Mesendoderm (in vitro differentiated cells): ENCODE measurements at regions not wholly inside any gene's neighbourhood (a gene's known extent, or its start where the extent isn't known, plus 50 kb on each side); places are given as distances from the start of the nearest gene placed in this dataset.

Source experiments
- DNase-seq: peaks from one replicate; pipeline ENCODE4 v3.0.0; 2013
- H2AK5ac ChIP-seq: 2 replicates; pipeline ENCODE4 v1.6.1; 2013; ENCODE audit warnings: low read length, inconsistent platforms
- H2BK120ac ChIP-seq: 2 replicates; pipeline ENCODE4 v1.6.1; 2013; ENCODE audit warnings: low read depth, mild to moderate bottlenecking, low read length, moderate library complexity, mixed read lengths
- H2BK15ac ChIP-seq: replicated peaks from 2 replicates; pipeline ENCODE4 v1.6.1; 2013; ENCODE audit warnings: low read depth, mild to moderate bottlenecking, moderate library complexity
- H2BK5ac ChIP-seq: 2 replicates; pipeline ENCODE4 v1.6.1; 2013; ENCODE audit warnings: low read length, inconsistent platforms
- H3K18ac ChIP-seq: 2 replicates; pipeline ENCODE4 v1.6.1; 2013; ENCODE audit warnings: mild to moderate bottlenecking, low read length, mixed read lengths
- H3K23ac ChIP-seq: one replicate; pipeline ENCODE4 v1.6.1; 2013; ENCODE audit warnings: low read length
- H3K27ac ChIP-seq: 2 replicates; pipeline ENCODE4 v1.5.1; 2013; ENCODE audit warnings: low read depth, mild to moderate bottlenecking, inconsistent platforms, low read length, moderate library complexity
- H3K27me3 ChIP-seq: 2 replicates; pipeline ENCODE4 v1.6.1; 2013; ENCODE audit warnings: low read length, control low read depth, mild to moderate bottlenecking, inconsistent platforms; ENCODE audit not compliant: insufficient read depth, poor library complexity
- H3K36me3 ChIP-seq: 2 replicates; pipeline ENCODE4 v1.6.1; 2013; ENCODE audit warnings: low read length, inconsistent platforms; ENCODE audit not compliant: control insufficient read depth, insufficient read depth
- H3K4ac ChIP-seq: one replicate; pipeline ENCODE4 v1.6.1; 2013; ENCODE audit warnings: low read depth, mild to moderate bottlenecking, low read length, moderate library complexity
- H3K4me1 ChIP-seq: 2 replicates; pipeline ENCODE4 v1.6.1; 2013; ENCODE audit warnings: low read depth, low read length, inconsistent platforms; ENCODE audit not compliant: control insufficient read depth
- H3K4me2 ChIP-seq: 2 replicates; pipeline ENCODE4 v1.6.1; 2013; ENCODE audit warnings: low read length
- H3K4me3 ChIP-seq: 2 replicates; pipeline ENCODE4 v1.5.1; 2013; ENCODE audit warnings: mild to moderate bottlenecking, low read length
- H3K56ac ChIP-seq: one replicate; pipeline ENCODE4 v1.6.1; 2013; ENCODE audit warnings: low read length
- H3K79me1 ChIP-seq: 2 replicates; pipeline ENCODE4 v1.6.1; 2013; ENCODE audit warnings: low read length, inconsistent platforms
- H3K79me2 ChIP-seq: 2 replicates; pipeline ENCODE4 v1.6.1; 2013; ENCODE audit warnings: mild to moderate bottlenecking, low read length; ENCODE audit not compliant: control insufficient read depth, insufficient read depth
- H3K9ac ChIP-seq: 2 replicates; pipeline ENCODE4 v1.6.1; 2013; ENCODE audit warnings: low read length, inconsistent platforms
- H4K5ac ChIP-seq: one replicate; pipeline ENCODE4 v1.6.1; 2013; ENCODE audit warnings: low read length
- H4K8ac ChIP-seq: one replicate; pipeline ENCODE4 v1.6.1; 2013; ENCODE audit warnings: low read depth, mild to moderate bottlenecking, control low read depth, low read length, moderate library complexity
- WGBS: extraction: QIAGEN DNeasy Blood & Tissue Kit; methylation state at CpG from one replicate; pipeline ENCODE4 v1.1.7; 2013; ENCODE audit warnings: low lambda C conversion rate, missing lambda C conversion rate; ENCODE audit not compliant: insufficient coverage; ENCODE audit errors: extremely low coverage; 5-methylcytosine and 5-hydroxymethylcytosine counted together

DNA sequence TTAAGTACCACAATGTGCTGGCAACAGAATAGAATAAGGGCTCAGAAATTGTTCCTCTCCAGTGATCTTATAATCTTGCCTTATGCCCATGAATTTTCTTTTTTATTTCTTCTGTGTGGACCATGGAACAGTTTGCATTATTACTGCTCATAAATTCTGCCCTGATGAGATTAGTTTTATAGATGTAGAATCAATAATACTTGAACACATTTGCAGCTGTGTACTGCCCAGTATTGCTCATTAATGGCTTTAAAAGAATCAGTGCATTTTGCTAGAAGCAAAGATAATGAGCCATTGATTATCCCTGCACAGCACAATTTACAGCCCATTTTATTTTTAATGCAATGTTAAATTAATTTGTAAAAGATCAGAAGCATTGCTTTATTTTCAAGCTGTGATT lies 172.3 kb upstream of the STXBP6 start:
- DNase-seq, result no peak
- H3K79me1 ChIP-seq, result no peaks in the 10 kb centered on the region
- no peak overlapping the region for H3K4me2 ChIP-seq
- no peak overlapping the region for H2BK15ac ChIP-seq
- H4K5ac ChIP-seq, result no peak overlapping the region
- H3K27ac ChIP-seq, result no peak overlapping the region
- no peak overlapping the region for H2AK5ac ChIP-seq
- H4K8ac ChIP-seq, result no peak overlapping the region
- no peaks in the 10 kb centered on the region for H3K79me2 ChIP-seq
- no peak overlapping the region for H3K23ac ChIP-seq
- H3K4me3 ChIP-seq, result no peak overlapping the region
- no peaks in the 10 kb centered on the region for H3K36me3 ChIP-seq
- no peak overlapping the region for H3K4ac ChIP-seq
- no peaks in the 10 kb centered on the region for H3K4me1 ChIP-seq
- no peak overlapping the region for H3K9ac ChIP-seq
- no peaks in the 10 kb centered on the region for H3K27me3 ChIP-seq
- H3K56ac ChIP-seq, result no peak overlapping the region
- no peak overlapping the region for H2BK120ac ChIP-seq
- H3K18ac ChIP-seq, result no peak overlapping the region
- H2BK5ac ChIP-seq, result no peak overlapping the region

DNA sequence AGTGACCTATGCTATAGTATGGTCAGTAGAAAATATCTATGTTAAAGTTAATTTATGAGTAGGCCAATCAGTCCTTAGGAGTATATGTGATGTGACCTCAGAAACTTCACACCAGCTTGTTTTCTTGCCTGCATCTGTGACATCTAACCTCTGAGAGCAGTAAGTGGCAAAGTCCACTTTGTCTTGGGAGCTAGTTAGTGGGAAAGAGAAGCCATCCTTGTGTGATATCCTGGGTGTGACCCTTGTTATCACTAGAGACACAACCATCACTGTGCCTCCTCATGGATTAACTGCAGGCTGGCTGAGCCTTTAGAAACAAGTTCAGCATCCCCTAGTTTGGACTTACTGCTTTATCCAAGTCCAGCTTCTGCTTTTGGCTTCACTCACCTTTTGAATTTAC lies 170.6 kb upstream of the STXBP6 start:
- Histone ChIP-seq H3K36me3 (no peaks in the 10 kb centered on the region), H3K4ac (no peak overlapping the region), H2BK15ac (no peak overlapping the region), H2AK5ac (no peak overlapping the region), H3K4me1 (no peaks in the 10 kb centered on the region), H3K79me2 (no peaks in the 10 kb centered on the region), H3K79me1 (no peaks in the 10 kb centered on the region), H2BK5ac (no peak overlapping the region), H3K4me3 (no peak overlapping the region), H3K18ac (no peak overlapping the region), H2BK120ac (no peak overlapping the region), H3K9ac (no peak overlapping the region), H3K4me2 (no peak overlapping the region), H3K27me3 (no peaks in the 10 kb centered on the region), H3K56ac (no peak overlapping the region), H4K8ac (no peak overlapping the region), H3K27ac (no peak overlapping the region), H3K23ac (no peak overlapping the region), H4K5ac (no peak overlapping the region)
- DNase-seq, result no peak

DNA sequence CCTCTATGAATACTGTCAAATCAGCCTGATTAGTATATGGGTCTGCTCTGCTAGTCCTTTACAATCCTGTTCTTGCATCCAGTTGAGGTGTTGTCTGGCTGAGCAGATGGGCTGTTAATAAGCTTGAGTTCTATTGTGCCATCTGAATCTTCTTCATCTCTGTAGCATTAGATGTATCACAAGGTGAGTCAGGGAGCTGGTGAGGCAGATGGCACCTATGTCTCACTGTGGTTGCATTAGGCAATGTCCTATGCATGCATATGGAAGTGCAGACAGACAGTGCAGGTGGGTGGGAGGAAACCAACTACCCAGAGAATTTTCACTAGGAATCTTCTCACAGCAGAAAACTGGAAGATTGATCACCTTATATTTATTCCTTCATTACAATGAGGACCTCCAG lies 165.7 kb upstream of the STXBP6 start:
- no peak overlapping the region for H3K4me3 ChIP-seq
- no peak overlapping the region for H3K9ac ChIP-seq
- H2BK120ac ChIP-seq, result no peak overlapping the region
- no peak overlapping the region for H3K4me2 ChIP-seq
- no peaks in the 10 kb centered on the region for H3K36me3 ChIP-seq
- H2AK5ac ChIP-seq, result no peak overlapping the region
- H3K4me1 ChIP-seq, result no peaks in the 10 kb centered on the region
- H2BK5ac ChIP-seq, result no peak overlapping the region
- H3K4ac ChIP-seq, result no peak overlapping the region
- no peak overlapping the region for H3K23ac ChIP-seq
- H2BK15ac ChIP-seq, result no peak overlapping the region
- no peak overlapping the region for H3K56ac ChIP-seq
- no peak overlapping the region for H3K18ac ChIP-seq
- H3K79me1 ChIP-seq, result no peaks in the 10 kb centered on the region
- no peak overlapping the region for H4K8ac ChIP-seq
- no peak overlapping the region for H4K5ac ChIP-seq
- H3K27ac ChIP-seq, result no peak overlapping the region
- no peaks in the 10 kb centered on the region for H3K79me2 ChIP-seq
- no peak for DNase-seq
- no peaks in the 10 kb centered on the region for H3K27me3 ChIP-seq

DNA sequence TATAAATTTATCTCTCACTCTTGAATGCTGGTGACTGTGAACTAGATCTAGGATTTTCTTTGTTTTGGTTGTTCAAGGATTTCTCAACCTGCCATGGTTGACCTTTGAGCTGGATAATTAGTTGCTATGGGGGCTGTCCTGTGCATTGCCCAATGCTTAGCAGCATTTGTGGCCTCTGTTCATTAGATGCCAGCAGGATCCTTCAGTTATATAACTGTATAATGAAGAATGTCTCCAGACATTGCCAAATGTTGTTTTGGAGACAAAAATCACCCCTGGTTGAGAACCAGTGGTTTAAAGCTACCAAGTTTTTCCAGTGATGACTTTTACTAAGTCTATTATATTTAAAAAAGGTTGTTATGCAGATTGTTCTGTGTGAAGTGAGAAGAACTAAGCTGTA lies 147.9 kb upstream of the STXBP6 start:
- Histone ChIP-seq H3K9ac (no peak overlapping the region), H3K4me1 (no peaks in the 10 kb centered on the region), H4K5ac (no peak overlapping the region), H2BK5ac (no peak overlapping the region), H2AK5ac (no peak overlapping the region), H3K23ac (no peak overlapping the region), H3K27ac (no peak overlapping the region), H3K36me3 (no peaks in the 10 kb centered on the region), H2BK15ac (no peak overlapping the region), H3K4ac (no peak overlapping the region), H3K4me3 (no peak overlapping the region), H3K27me3 (no peaks in the 10 kb centered on the region), H2BK120ac (no peak overlapping the region), H3K79me1 (no peaks in the 10 kb centered on the region), H4K8ac (no peak overlapping the region), H3K18ac (no peak overlapping the region), H3K79me2 (no peaks in the 10 kb centered on the region), H3K4me2 (no peak overlapping the region), H3K56ac (no peak overlapping the region)
- no peak for DNase-seq

DNA sequence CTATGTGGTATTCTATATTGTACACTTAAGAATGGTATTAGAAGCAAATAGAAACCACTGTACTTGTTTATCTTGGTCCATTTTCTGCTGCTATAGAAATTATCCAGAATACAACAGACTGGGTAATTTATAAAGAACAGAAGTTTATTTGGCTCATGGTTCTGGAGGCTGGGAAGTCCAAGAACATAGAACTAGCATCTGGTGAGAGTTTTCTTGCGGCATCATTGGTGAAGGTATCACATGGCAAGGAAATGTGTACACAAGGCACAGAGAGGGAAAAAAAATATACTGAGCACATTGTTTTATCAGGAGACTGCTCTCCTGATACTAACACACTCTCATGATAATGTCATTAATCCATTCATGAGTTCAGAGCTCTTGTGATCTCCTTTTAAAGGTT lies 130.3 kb upstream of the STXBP6 start:
- Histone ChIP-seq H2BK15ac (no peak overlapping the region), H3K36me3 (no peaks in the 10 kb centered on the region), H3K56ac (no peak overlapping the region), H3K18ac (no peak overlapping the region), H2AK5ac (no peak overlapping the region), H3K27me3 (no peaks in the 10 kb centered on the region), H3K4me3 (no peak overlapping the region), H3K4me1 (no peaks in the 10 kb centered on the region), H2BK5ac (no peak overlapping the region), H3K9ac (no peak overlapping the region), H4K5ac (no peak overlapping the region), H3K4ac (no peak overlapping the region), H3K79me1 (no peaks in the 10 kb centered on the region), H2BK120ac (no peak overlapping the region), H3K79me2 (no peaks in the 10 kb centered on the region), H4K8ac (no peak overlapping the region), H3K23ac (no peak overlapping the region), H3K27ac (no peak overlapping the region), H3K4me2 (no peak overlapping the region)
- DNase-seq, result no peak
- no CpG with 5 or more reads among the region's 1 CpG for WGBS

DNA sequence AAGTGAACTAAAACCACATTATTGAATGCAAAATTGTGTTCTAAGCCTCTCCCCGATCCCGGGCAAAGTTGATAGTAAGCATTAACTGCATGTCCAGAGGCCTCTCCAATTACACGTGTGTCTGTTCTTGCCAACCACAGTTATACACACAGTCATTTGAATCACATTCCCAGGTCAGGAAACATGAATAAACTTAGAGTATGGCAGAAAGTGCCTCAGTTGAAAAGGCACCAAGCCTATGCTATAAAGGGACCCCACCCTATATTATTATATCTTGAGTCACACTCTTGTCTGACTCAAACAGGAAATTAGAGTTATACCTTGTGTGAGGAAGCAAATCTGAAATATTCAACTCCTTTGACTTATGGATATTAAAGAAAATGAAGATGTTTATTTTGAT lies 128.3 kb upstream of the STXBP6 start:
- no CpG with 5 or more reads among the region's 3 CpGs for WGBS
- H3K9ac ChIP-seq, result no peak overlapping the region
- no peak overlapping the region for H4K8ac ChIP-seq
- H3K4me2 ChIP-seq, result no peak overlapping the region
- H3K27me3 ChIP-seq, result no peaks in the 10 kb centered on the region
- no peak overlapping the region for H3K4ac ChIP-seq
- no peaks in the 10 kb centered on the region for H3K79me1 ChIP-seq
- H2BK15ac ChIP-seq, result no peak overlapping the region
- no peak for DNase-seq
- H3K18ac ChIP-seq, result no peak overlapping the region
- no peak overlapping the region for H2BK120ac ChIP-seq
- H3K79me2 ChIP-seq, result no peaks in the 10 kb centered on the region
- no peaks in the 10 kb centered on the region for H3K4me1 ChIP-seq
- no peak overlapping the region for H3K27ac ChIP-seq
- H4K5ac ChIP-seq, result no peak overlapping the region
- no peaks in the 10 kb centered on the region for H3K36me3 ChIP-seq
- no peak overlapping the region for H3K56ac ChIP-seq
- H3K23ac ChIP-seq, result no peak overlapping the region
- H2AK5ac ChIP-seq, result no peak overlapping the region
- H3K4me3 ChIP-seq, result no peak overlapping the region
- H2BK5ac ChIP-seq, result no peak overlapping the region
